Mesenchymal stem cell (in vitro differentiated cells and primary cell): ENCODE measurements at regions not wholly inside any gene's neighbourhood (a gene's known extent, or its start where the extent isn't known, plus 50 kb on each side); places are given as distances from the start of the nearest gene placed in this dataset.
A peak's percentile ranks its signal among the peaks of the same experiment; 100 is the strongest.

Source experiments
- DNase-seq: peaks from one replicate; pipeline ENCODE4 v3.0.0-alpha.2; 2013
- H2AFZ ChIP-seq: one replicate; pipeline ENCODE4 v1.6.1; 2013; ENCODE audit warnings: low read depth, mild to moderate bottlenecking, control low read depth, inconsistent platforms, low read length, moderate library complexity
- H2AK5ac ChIP-seq: 2 replicates; pipeline ENCODE4 v1.6.1; 2013; ENCODE audit warnings: low read length, moderate library complexity, mild to moderate bottlenecking, inconsistent platforms; ENCODE audit not compliant: severe bottlenecking
- H2BK120ac ChIP-seq: one replicate; pipeline ENCODE4 v1.6.1; 2013; ENCODE audit warnings: low read depth, mild to moderate bottlenecking, inconsistent platforms, low read length, moderate library complexity
- H2BK12ac ChIP-seq, 2 experiments: one replicate each; pipeline ENCODE4 v1.6.1; 2013; ENCODE audit warnings: inconsistent platforms in 2 of 2, low read length in 2 of 2, mild to moderate bottlenecking in 2 of 2, moderate library complexity in 2 of 2, control low read depth in 1 of 2
- H2BK15ac ChIP-seq: one replicate; pipeline ENCODE4 v1.6.1; 2013; ENCODE audit warnings: mild to moderate bottlenecking, low read depth, inconsistent platforms; ENCODE audit not compliant: poor library complexity, severe bottlenecking
- H2BK5ac ChIP-seq: 2 replicates; pipeline ENCODE4 v1.6.1; 2013; ENCODE audit warnings: low read depth, mild to moderate bottlenecking, low read length, control low read depth, inconsistent platforms; ENCODE audit not compliant: poor library complexity, severe bottlenecking
- H3K14ac ChIP-seq, 2 experiments: one replicate each; pipeline ENCODE4 v1.6.1; 2013; ENCODE audit warnings: inconsistent platforms in 2 of 2, low read length in 2 of 2, control low read depth in 1 of 2, mild to moderate bottlenecking in 1 of 2, moderate library complexity in 1 of 2
- H3K18ac ChIP-seq, 2 experiments: one replicate each; pipeline ENCODE4 v1.6.1; 2013; ENCODE audit warnings: inconsistent platforms in 2 of 2, low read length in 2 of 2, control low read depth in 1 of 2, low read depth in 1 of 2, mild to moderate bottlenecking in 1 of 2
- H3K23ac ChIP-seq, 2 experiments: one replicate each; pipeline ENCODE4 v1.6.1; 2013; ENCODE audit warnings: inconsistent platforms in 2 of 2, low read length in 2 of 2, mild to moderate bottlenecking in 2 of 2, moderate library complexity in 2 of 2, control low read depth in 1 of 2
- H3K27ac ChIP-seq: 2 replicates; pipeline ENCODE4 v1.5.1; 2013; ENCODE audit warnings: mild to moderate bottlenecking, moderate library complexity, low read length, control low read depth, inconsistent platforms; ENCODE audit not compliant: poor library complexity, severe bottlenecking
- H3K27me3 ChIP-seq, 2 experiments: 2 replicates each; pipeline versions ENCODE4 v1.6.1 to v1.7.0; 2013; ENCODE audit warnings: low read length in 2 of 2, mild to moderate bottlenecking in 2 of 2, moderate library complexity in 2 of 2, control low read depth in 1 of 2, inconsistent platforms in 1 of 2; ENCODE audit not compliant: control insufficient read depth in 1 of 2, insufficient read depth in 1 of 2
- H3K36me3 ChIP-seq, 2 experiments: 2 replicates each; pipeline versions ENCODE4 v1.6.1 to v1.7.0; 2013; ENCODE audit warnings: low read length in 2 of 2, control low read depth in 1 of 2, inconsistent platforms in 1 of 2, low read depth in 1 of 2, mild to moderate bottlenecking in 1 of 2; ENCODE audit not compliant: insufficient read depth in 2 of 2, control insufficient read depth in 1 of 2
- H3K4ac ChIP-seq, 2 experiments: one replicate each; pipeline ENCODE4 v1.6.1; 2013; ENCODE audit warnings: inconsistent platforms in 2 of 2, low read length in 2 of 2, mild to moderate bottlenecking in 2 of 2, moderate library complexity in 2 of 2, control low read depth in 1 of 2, low read depth in 1 of 2
- H3K4me1 ChIP-seq: 2 replicates; pipeline ENCODE4 v1.6.1; 2013; ENCODE audit warnings: low read depth, low read length, control low read depth; ENCODE audit not compliant: control insufficient read depth, insufficient read depth
- H3K4me2 ChIP-seq: 2 replicates; pipeline ENCODE4 v1.6.1; 2013; ENCODE audit warnings: low read length, mild to moderate bottlenecking, inconsistent platforms; ENCODE audit not compliant: poor library complexity, severe bottlenecking
- H3K4me3 ChIP-seq, 2 experiments: 2 replicates each; pipeline versions ENCODE4 v1.5.1 to v1.7.0; 2013; ENCODE audit warnings: low read length in 2 of 2, mild to moderate bottlenecking in 2 of 2, control low read depth in 1 of 2, low read depth in 1 of 2; ENCODE audit not compliant: insufficient read depth in 1 of 2
- H3K79me1 ChIP-seq: replicated peaks from 2 replicates; pipeline ENCODE4 v1.6.1; 2013; ENCODE audit warnings: mild to moderate bottlenecking, control low read depth, low read length, inconsistent platforms; ENCODE audit not compliant: poor library complexity, severe bottlenecking
- H3K9ac ChIP-seq: 2 replicates; pipeline ENCODE4 v1.7.0; 2013; ENCODE audit warnings: mild to moderate bottlenecking, low read length, moderate library complexity
- H3K9me3 ChIP-seq: 2 replicates; pipeline ENCODE4 v1.7.0; 2013; ENCODE audit warnings: mild to moderate bottlenecking, low read length; ENCODE audit not compliant: control insufficient read depth
- H4K8ac ChIP-seq: one replicate; pipeline ENCODE4 v1.6.1; 2013; ENCODE audit warnings: inconsistent platforms, mild to moderate bottlenecking, low read length, moderate library complexity
- H4K91ac ChIP-seq: one replicate; pipeline ENCODE4 v1.6.1; 2013; ENCODE audit warnings: mild to moderate bottlenecking, low read length, inconsistent platforms
- WGBS: methylation state at CpG from one replicate; pipeline ENCODE4 v1.1.7; 2013; ENCODE audit warnings: mixed read lengths; 5-methylcytosine and 5-hydroxymethylcytosine counted together

DNA sequence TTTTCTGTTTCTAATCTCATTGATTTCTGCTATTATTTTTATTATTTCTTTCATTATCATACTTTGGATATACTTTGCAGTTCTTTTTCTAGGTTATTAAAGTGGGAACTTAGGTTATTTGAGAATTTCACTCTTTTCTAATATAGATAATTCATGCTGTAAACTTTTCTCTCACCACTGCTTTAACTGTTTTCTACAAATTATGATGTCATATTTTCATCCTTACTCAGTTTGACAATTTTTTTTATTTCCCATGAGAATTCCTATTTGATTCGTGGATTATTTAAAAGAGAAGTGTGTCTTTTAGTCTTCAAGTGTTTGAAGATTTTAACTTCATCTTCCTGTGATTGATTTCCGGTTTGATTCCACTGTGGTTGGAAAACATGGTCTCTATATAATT lies 336.8 kb upstream of the SALL1 start:
- Histone ChIP-seq H2AK5ac (no peak overlapping the region), H3K4ac (no peak overlapping the region), H4K8ac (no peak overlapping the region), H3K18ac (no peak overlapping the region), H2BK5ac (no peak overlapping the region), H3K36me3 (no peaks in the 10 kb centered on the region), H3K9me3 (peaks cover 8% of the 10 kb centered on the region), H3K4me3 (no peak overlapping the region), H3K27ac (no peak overlapping the region), H2BK12ac (no peak overlapping the region), H2BK120ac (no peak overlapping the region), H3K27me3 (no peaks in the 10 kb centered on the region), H3K4me1 (no peaks in the 10 kb centered on the region), H2BK15ac (no peak overlapping the region), H3K4me2 (no peak overlapping the region), H4K91ac (no peak overlapping the region), H3K79me1 (no peaks in the 10 kb centered on the region), H2AFZ (no peak overlapping the region), H3K23ac (no peak overlapping the region), H3K9ac (no peak overlapping the region), H3K14ac (no peak overlapping the region)
- DNase-seq: no peak
- WGBS: 88% methylated on average over 1 of the region's 2 CpGs

DNA sequence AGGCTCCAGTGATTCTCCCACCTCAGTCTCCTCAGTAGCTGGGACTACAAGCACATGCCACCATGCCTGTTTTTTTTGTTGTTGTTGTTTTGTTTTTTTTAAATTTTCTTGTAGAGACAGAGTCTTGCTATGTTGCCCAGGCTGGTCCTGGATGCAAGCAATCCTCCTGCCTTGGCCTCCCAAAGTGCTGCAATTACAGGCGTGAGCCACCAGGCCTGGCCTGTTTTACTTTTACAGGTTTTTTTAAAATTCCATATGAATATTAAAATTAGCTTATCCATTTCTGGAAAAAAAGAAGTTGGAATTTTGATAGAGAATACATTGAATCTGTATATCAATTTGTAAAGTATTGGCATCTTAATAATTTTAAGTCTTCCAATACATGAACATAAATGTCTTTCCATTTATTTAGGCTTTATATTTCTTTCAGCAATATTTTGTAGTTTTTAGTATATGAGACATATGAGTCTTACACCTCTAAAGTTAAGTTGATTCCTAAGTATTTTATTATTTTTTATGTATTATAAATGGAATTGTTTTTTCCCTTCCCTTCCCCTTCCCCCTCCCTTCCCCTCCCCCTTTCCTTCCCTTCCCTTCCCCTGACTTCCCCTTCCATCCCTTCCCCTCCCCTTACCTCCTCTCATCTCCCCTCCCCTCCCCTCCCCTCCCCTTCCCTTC lies 323.5 kb upstream of the SALL1 start:
- H2BK15ac ChIP-seq: no peak overlapping the region
- H2BK12ac ChIP-seq: no peak overlapping the region
- H4K91ac ChIP-seq: no peak overlapping the region
- H3K4me3 ChIP-seq: no peak overlapping the region
- H4K8ac ChIP-seq: no peak overlapping the region
- no peaks in the 10 kb centered on the region for H3K4me1 ChIP-seq
- H3K4me2 ChIP-seq: no peak overlapping the region
- H3K18ac ChIP-seq: no peak overlapping the region
- no peaks in the 10 kb centered on the region for H3K36me3 ChIP-seq
- H2BK5ac ChIP-seq: no peak overlapping the region
- H3K79me1 ChIP-seq: no peaks in the 10 kb centered on the region
- no peak overlapping the region for H3K27ac ChIP-seq
- no peak for DNase-seq
- H2BK120ac ChIP-seq: peak overlapping the region; percentile 49
- no peaks in the 10 kb centered on the region for H3K9me3 ChIP-seq
- no peak overlapping the region for H3K14ac ChIP-seq
- no peak overlapping the region for H2AFZ ChIP-seq
- no peak overlapping the region for H3K23ac ChIP-seq
- no peaks in the 10 kb centered on the region for H3K27me3 ChIP-seq
- no CpG with 5 or more reads among the region's 1 CpG for WGBS
- no peak overlapping the region for H3K4ac ChIP-seq
- H3K9ac ChIP-seq: no peak overlapping the region
- no peak overlapping the region for H2AK5ac ChIP-seq

GRCh38 chr16:51473091-51473490 lies 322.0 kb upstream of the SALL1 start:
- H3K9me3 ChIP-seq: no peaks in the 10 kb centered on the region
- H3K18ac ChIP-seq: no peak overlapping the region
- no peak overlapping the region for H2AFZ ChIP-seq
- H3K4me2 ChIP-seq: no peak overlapping the region
- H2BK5ac ChIP-seq: no peak overlapping the region
- H4K8ac ChIP-seq: no peak overlapping the region
- H2BK120ac ChIP-seq: no peak overlapping the region
- no peak overlapping the region for H4K91ac ChIP-seq
- H2BK15ac ChIP-seq: no peak overlapping the region
- H3K9ac ChIP-seq: no peak overlapping the region
- H2BK12ac ChIP-seq: no peak overlapping the region
- H3K27ac ChIP-seq: no peak overlapping the region
- H3K36me3 ChIP-seq: no peaks in the 10 kb centered on the region
- DNase-seq: peak; percentile 17
- H3K14ac ChIP-seq: no peak overlapping the region
- H3K4ac ChIP-seq: no peak overlapping the region
- H2AK5ac ChIP-seq: no peak overlapping the region
- H3K4me1 ChIP-seq: no peaks in the 10 kb centered on the region
- no peaks in the 10 kb centered on the region for H3K79me1 ChIP-seq
- H3K4me3 ChIP-seq: no peak overlapping the region
- no peak overlapping the region for H3K23ac ChIP-seq
- no CpG with 5 or more reads among the region's 3 CpGs for WGBS
- H3K27me3 ChIP-seq: no peaks in the 10 kb centered on the region

DNA sequence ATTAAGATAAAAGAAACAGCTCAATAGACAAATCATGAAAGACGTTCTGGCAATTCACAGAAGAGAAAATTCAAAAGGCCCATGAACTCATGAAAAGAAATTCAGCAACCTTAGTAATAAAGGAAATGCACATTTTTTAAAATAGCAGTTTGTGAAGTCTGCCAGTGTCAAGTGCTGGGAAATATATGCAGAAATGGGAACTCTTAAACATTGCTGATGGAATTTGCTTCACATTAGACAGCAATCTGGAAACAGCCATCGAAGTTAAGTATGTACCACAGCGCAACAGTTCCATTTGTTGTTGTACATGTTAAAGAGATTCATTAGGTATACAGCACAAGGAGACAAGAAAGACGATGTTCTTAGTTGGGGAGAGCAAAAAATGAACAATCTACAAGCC lies 319.4 kb upstream of the SALL1 start:
- H2BK120ac ChIP-seq: no peak overlapping the region
- H3K4me3 ChIP-seq: no peak overlapping the region
- H2AFZ ChIP-seq: no peak overlapping the region
- peaks cover 1% of the 10 kb centered on the region for H3K4me1 ChIP-seq
- H4K8ac ChIP-seq: no peak overlapping the region
- H3K23ac ChIP-seq: no peak overlapping the region
- no peak overlapping the region for H2BK5ac ChIP-seq
- H2BK15ac ChIP-seq: no peak overlapping the region
- no peak overlapping the region for H4K91ac ChIP-seq
- H3K9ac ChIP-seq: no peak overlapping the region
- no peaks in the 10 kb centered on the region for H3K27me3 ChIP-seq
- H3K4ac ChIP-seq: no peak overlapping the region
- H3K27ac ChIP-seq: no peak overlapping the region
- no peaks in the 10 kb centered on the region for H3K36me3 ChIP-seq
- H2AK5ac ChIP-seq: no peak overlapping the region
- no peak overlapping the region for H3K4me2 ChIP-seq
- H3K14ac ChIP-seq: no peak overlapping the region
- no peak for DNase-seq
- H3K9me3 ChIP-seq: no peaks in the 10 kb centered on the region
- WGBS: 100% methylated on average over 1 of the region's 4 CpGs
- H2BK12ac ChIP-seq: no peak overlapping the region
- H3K18ac ChIP-seq: no peak overlapping the region
- H3K79me1 ChIP-seq: no peaks in the 10 kb centered on the region
